HG03045 (cell line): ENCODE measurements at regions not wholly inside any gene's neighbourhood (a gene's known extent, or its start where the extent isn't known, plus 50 kb on each side); places are given as distances from the start of the nearest gene placed in this dataset.

Experiments
- ATAC-seq: cut with Tn5 transposase; IDR thresholded peaks from one replicate; pipeline ENCODE4 v1.9.1; 2021; ENCODE audit warnings: mild to moderate bottlenecking, moderate library complexity; ENCODE audit not compliant: unreplicated experiment

DNA sequence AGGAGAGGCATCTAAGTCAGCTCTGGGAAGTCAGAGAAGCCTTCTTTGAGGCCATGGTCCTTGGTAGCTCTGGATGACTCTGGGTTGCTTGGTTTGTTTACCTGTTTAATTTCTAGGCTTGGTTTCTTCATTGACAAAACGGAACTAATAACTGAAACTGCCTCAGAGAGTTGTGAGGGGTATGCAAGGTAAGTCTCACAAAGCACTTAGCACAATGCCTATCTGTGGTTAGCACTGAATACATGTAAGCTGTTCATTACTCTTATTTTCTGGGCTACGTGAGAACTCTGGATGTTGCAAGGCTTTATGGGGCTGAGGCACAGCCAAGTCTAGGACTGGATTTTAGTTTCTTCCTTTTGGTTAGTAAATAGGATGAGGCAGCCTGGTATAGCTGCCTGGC, 225.8 kb upstream of the NCAM1 start:
- ATAC-seq: no peak

- no peak for ATAC-seq
Measured at GRCh38 chr11:112744041-112744440, 217.2 kb upstream of the NCAM1 start.

DNA sequence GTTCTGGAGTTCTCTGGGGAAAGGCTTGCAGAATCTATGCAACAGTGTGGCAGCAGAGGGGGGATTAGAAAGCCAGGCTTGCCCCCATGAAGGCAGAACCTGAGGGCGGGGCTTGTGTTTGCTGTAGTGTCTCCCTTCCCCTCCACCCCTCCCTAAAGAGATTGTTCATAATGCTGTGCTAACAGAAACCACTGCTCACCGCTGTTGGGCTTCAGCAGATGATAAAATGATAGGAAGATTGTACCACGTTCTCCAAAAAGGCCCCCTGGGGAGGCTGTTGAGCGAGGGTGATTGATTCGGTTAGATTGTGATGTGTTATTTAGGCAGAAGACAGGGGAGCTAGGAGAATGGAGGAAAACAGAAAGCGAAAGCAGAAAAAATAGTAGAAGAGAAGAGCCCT, 215.2 kb upstream of the NCAM1 start:
- ATAC-seq: no peak

- no peak for ATAC-seq
Measured at GRCh38 chr11:112748252-112748651, 213.0 kb upstream of the NCAM1 start.

- no peak for ATAC-seq
Measured at GRCh38 chr11:112748713-112749543, 212.3 kb upstream of the NCAM1 start.

DNA sequence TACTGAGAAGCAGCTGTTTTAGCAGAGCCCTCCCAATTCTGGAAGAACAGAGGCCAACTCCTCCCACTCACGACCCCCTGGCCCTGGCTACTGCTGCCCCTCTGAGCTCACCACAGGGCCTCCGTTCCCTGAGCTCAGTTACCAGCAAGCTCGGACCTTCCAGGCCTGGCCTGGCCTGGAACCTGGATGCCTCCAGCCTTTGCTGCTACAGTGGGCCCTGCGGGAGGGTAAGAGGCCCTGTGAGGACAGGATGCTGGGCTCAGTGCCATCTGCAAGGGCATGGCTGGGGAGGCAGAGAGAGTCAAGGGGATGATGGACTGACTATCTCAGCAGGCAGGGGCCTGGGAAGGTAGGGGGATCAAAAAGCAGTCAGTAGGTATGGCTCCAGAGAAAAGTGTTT, 209.9 kb upstream of the NCAM1 start:
- ATAC-seq: no peak

GRCh38 chr11:112751772-112752171, 209.4 kb upstream of the NCAM1 start:
- no peak for ATAC-seq

DNA sequence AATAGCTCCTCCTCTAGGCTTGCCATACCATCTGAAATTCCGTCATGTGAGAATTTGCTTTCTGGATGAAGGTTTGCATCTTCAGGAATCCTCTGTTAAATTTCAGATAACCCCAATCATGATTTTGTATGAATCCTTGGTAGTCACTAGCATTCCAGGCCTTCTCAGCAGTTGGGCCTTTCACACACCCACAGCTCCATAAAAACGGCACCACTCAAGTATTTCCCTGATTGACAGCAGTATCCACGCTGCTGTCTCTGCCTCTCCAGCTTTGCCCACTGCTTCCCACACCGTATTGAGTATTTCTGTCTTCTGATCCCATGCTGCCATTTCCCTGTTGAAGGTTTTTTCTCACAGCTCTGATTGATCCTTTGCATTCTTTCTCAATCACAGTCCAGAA, 208.7 kb upstream of the NCAM1 start:
- no peak for ATAC-seq

- ATAC-seq: no peak
Measured at GRCh38 chr11:112753706-112754105, 207.5 kb upstream of the NCAM1 start.

GRCh38 chr11:112759418-112759817, 201.8 kb upstream of the NCAM1 start:
- no peak for ATAC-seq

DNA sequence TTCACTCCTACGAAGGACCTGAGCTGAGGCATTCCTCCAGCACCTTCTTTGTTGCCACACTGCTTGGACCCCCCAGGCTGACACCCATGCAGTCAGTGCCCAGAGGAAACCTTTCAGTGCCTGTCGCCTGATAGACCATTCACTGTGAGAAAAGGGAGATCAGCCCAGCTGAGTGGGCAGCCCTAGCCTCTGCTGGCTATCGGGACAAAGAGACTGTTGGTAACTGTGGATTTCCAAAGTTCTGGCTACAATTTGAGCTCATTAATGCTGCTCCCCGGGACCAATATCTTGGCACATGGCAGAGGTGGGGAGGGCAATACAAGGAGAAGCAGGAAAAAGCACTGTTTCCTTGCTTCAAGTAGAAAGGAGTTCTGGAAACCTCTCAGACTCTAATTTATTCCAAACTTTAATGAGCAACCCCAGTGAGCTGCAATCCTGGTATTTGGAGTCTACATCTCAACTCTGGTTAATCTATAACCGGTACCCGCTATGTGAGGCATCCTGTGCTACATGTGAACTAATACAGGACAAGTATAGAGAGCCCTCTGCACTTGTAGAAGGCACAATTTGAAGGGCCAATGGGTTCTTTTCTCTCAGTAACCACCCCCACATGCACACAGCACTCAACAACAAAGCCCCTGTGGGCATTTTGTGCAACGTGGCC, 200.7 kb upstream of the NCAM1 start:
- no peak for ATAC-seq

DNA sequence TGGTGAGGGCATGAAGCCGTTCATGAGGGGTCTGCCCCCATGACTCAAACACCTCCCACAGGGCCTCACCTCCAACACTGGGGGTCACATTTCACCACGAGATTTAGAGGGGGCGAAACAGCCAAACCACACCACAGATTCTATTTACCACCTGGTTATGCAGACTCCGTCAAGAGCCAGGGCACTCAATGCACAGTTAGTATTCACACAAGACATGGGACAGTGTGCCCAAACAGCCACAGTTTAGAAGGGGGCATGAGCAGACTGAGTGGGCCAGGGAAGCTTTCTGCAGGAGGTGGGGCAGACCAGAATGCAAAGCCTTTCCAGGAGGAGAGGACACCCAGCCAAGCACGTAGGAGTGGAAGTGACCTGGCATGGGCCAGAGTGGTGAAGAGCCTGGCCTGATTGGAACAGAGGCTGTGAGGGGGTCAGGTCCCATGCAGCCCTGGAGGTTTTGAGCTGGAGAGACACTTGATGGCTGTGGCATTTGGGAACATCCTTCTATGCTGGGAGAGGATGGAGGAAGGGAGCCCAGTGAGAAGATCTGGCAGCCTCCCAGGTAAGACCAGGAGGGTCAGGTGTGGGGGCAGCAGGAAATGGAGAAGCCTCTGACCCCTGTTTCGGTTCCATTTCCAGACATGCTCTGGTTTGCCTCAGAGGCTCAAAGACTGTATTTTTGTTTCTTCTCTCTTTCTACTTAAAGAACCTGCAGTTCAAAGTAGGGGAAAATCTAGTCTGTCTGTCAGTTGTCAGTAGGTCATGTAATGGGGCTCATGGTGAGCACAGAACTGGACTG, 199.1 kb upstream of the NCAM1 start:
- ATAC-seq: no peak

DNA sequence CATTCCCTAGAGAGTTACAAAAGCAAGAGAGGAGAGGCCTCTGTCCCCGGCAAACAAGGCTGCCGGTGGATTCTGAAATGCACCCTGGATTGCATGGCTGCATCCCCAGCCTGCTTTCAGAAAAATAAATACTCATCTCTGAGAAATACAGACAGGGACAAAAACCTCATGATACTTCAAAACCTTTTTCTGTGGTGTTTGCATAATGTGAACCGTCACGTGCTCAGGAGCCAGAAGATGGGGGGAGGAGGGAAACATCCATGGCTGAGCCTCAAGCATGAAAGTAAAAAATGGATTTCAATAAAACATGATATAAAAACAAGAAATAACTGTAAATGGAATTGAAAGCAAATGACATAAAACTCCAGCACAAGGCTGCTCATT, 198.5 kb upstream of the NCAM1 start:
- ATAC-seq: no peak

DNA sequence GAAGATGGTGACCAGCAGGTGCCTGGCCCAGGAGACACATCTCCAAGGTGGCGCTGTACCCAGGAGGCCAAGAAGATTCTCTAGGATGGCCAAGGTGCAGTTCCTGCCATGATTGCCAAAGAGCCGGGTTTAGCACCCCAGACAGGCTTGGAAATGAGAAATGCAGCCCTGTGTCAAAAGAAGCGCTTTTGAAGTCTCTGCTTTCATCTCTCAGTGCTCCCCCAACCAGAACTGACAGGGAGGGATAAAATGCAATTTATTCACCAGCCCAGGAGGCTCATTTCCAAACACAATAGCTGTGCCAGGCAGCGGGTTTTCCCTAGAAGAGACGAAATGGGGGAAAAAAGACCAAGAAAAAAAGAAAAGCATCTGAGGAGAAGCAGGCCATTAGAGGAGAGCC, 195.9 kb upstream of the NCAM1 start:
- ATAC-seq: no peak

DNA sequence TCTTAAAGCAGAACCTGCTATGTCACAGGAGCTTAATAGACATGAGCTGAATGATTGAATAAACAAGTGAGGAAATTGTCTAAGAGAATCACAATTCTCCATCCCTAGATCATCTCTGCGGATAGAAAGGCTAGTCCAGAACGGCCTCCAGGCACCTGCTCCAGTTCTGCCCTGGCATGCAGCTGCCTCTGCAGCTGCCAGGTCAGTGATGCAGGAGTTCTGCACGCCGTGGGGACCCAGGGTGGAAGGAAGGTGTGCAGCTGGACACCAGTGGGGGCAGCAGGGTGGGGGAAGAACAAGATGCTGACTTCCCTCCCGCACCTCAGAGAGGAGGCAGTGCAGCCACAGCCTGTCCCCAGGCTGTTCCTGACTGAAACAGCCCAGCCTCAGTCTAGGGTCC, 192.1 kb upstream of the NCAM1 start:
- ATAC-seq: no peak

DNA sequence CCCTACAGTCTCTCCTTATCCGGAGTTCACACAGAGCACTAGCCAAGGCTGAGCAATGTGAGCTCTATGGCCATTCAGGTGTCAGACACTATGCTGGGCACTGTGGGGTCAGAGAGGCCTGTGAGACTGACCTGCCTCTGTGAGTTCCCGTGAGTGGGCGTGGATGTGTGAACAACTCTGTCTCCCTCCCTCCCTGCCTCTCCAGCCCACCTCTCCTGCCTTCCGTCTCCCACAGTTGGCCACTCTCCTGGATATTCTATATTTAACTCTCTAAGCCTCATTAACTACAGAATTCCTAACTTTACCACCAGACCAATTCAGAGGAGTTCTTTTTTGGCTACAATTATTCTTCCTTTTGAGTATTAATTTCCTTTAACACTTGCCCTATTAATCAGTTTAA, 191.6 kb upstream of the NCAM1 start:
- no peak for ATAC-seq

DNA sequence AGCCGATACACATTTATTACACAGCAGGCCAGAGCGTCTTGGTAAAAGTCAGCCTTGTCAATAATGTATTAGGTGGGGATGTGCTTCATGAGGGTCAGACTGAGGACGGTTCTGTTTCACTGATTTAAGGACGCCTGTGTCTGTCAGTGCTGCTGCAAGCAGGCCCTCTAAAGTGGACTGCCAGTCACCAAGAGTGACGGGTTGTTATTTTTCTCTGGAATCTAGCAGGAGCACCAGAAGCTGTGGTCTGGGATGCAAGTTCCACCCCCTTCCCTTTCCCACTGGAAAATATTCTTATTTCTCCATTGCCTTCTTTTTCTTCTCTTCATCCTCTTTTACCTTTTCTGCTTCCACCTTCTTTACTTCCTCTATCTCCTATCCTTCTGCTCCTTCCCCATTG, 191.2 kb upstream of the NCAM1 start:
- no peak for ATAC-seq

GRCh38 chr11:112770487-112770886, 190.7 kb upstream of the NCAM1 start:
- ATAC-seq: no peak

DNA sequence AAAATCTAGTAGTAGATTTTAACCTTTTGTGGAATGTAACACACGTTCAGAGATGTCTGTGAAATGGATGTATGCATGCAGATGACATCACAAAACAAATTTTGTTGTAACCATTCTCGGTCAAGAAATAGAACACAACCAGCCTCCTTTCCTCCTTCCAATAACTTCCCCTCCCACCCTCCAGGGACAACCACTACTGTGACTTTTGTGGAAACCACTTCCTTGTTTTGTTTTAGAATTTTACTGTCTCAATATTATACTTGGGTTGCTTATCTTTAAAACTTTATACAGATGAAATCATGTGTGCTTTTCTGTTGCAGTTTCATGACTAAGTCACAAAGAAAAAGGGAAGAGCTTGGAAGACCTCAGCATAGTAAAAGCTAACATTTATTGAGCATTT, 189.4 kb upstream of the NCAM1 start:
- ATAC-seq: no peak

- ATAC-seq: no peak
Measured at GRCh38 chr11:112773264-112773663, 188.0 kb upstream of the NCAM1 start.

- ATAC-seq: no peak
Measured at GRCh38 chr11:112776834-112777233, 184.4 kb upstream of the NCAM1 start.

- no peak for ATAC-seq
Measured at GRCh38 chr11:112777283-112777751, 183.9 kb upstream of the NCAM1 start.
